Gastroesophageal sphincter (tissue), 4 donors: ENCODE measurements at regions not wholly inside any gene's neighbourhood (a gene's known extent, or its start where the extent isn't known, plus 50 kb on each side); places are given as distances from the start of the nearest gene placed in this dataset.

Experiments
- ATAC-seq: fragments of 150-250 bp; one replicate; pipeline ENCODE4 v1.9.1; 2016; ENCODE audit warnings: mild to moderate bottlenecking, moderate library complexity
- H3K27ac ChIP-seq, 4 donors: fragments of 200-600 bp; sonication (generic) in 3 of 4; 1 replicate in 3 of 4; 2 replicates in 1 of 4; pipeline ENCODE4 v1.5.1; 2016 to 2019
- H3K27me3 ChIP-seq: fragments of 200-600 bp; sonication (generic); one replicate; pipeline ENCODE4 v1.5.1; 2019
- H3K36me3 ChIP-seq, 2 donors: fragments of 200-600 bp; sonication (generic); one replicate each; pipeline ENCODE4 v1.5.1; 2019; ENCODE audit warnings: control low read depth in 1 of 2
- H3K4me1 ChIP-seq, 3 donors: fragments of 200-600 bp; sonication (generic); 1 replicate in 2 of 3; 2 replicates in 1 of 3; pipeline ENCODE4 v1.5.1; 2016 to 2019; ENCODE audit warnings: control low read depth in 2 of 3
- H3K4me3 ChIP-seq, 2 donors: fragments of 200-600 bp; sonication (generic); one replicate each; pipeline ENCODE4 v1.5.1; 2019; ENCODE audit warnings: mild to moderate bottlenecking in 1 of 2, moderate library complexity in 1 of 2
- H3K9me3 ChIP-seq, 3 donors: fragments of 200-600 bp; sonication (generic); one replicate each; pipeline ENCODE4 v1.5.1; 2017 to 2019; ENCODE audit warnings: control low read depth in 2 of 3
- EP300 ChIP-seq: sonication (generic); formaldehyde crosslinking; IDR thresholded peaks from one replicate; pipeline ENCODE4 v1.6.1; 2017; ENCODE audit warnings: antibody characterized with exemption, mild to moderate bottlenecking
- POLR2A ChIP-seq, 2 donors: fragments of 450-650 bp; IDR thresholded peaks; one replicate each; pipeline ENCODE4 v1.6.1; 2017; ENCODE audit warnings: antibody characterized with exemption in 2 of 2, mild to moderate bottlenecking in 2 of 2, moderate library complexity in 1 of 2
- POLR2AphosphoS5 ChIP-seq: sonication (generic); formaldehyde crosslinking; IDR thresholded peaks from one replicate; pipeline ENCODE4 v1.6.1; 2017; ENCODE audit warnings: antibody characterized with exemption
- WGBS, 2 donors: methylation state at CpG; one replicate each; pipeline ENCODE4 v1.1.5; 2018; ENCODE audit warnings: low coverage in 1 of 2; 5-methylcytosine and 5-hydroxymethylcytosine counted together
- TF ChIP-seq, protein P1 (sequence below), 4 experiments: fragments of 200-600 bp in 2 of 4; fragments of 450-650 bp in 2 of 4; sonication (generic) in 1 of 4; IDR thresholded peaks; one replicate each; pipeline ENCODE4 v1.5.1; 2017 to 2019; ENCODE audit warnings: antibody characterized with exemption in 4 of 4, mild to moderate bottlenecking in 2 of 4, moderate library complexity in 2 of 4

DNA sequence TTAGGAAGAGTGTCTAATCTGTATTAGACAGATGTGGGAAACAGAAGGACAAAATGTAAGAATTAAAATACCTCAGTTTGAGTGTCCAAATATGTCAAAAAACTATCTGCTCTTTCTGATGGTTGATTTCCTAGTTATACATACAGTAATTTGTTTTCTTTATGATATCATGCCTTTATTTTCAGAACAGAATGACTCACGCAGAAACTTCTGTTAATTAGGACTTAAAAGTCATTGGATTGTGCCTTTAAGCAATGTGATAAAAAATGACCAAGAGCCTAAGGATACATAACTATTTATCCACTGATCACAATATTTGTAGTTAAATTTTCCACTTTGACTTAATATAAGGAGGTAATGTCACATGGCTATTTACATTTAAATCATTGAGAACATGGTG lies 206.7 kb upstream of the PTPRZ1 start:
- no peak overlapping the region for H3K4me3 ChIP-seq
- no peak for ATAC-seq
- peaks cover 0 to 14% (median 0%) of the 10 kb centered on the region in 3 donors for H3K9me3 ChIP-seq
- no peak overlapping the region for H3K27ac ChIP-seq
- H3K36me3 ChIP-seq: no peaks in the 10 kb centered on the region
- H3K4me1 ChIP-seq: no peaks in the 10 kb centered on the region
- WGBS, 2 donors: 85 to 86% methylated on average over 1 of the region's 1 CpG
- TF ChIP-seq, protein P1, sequence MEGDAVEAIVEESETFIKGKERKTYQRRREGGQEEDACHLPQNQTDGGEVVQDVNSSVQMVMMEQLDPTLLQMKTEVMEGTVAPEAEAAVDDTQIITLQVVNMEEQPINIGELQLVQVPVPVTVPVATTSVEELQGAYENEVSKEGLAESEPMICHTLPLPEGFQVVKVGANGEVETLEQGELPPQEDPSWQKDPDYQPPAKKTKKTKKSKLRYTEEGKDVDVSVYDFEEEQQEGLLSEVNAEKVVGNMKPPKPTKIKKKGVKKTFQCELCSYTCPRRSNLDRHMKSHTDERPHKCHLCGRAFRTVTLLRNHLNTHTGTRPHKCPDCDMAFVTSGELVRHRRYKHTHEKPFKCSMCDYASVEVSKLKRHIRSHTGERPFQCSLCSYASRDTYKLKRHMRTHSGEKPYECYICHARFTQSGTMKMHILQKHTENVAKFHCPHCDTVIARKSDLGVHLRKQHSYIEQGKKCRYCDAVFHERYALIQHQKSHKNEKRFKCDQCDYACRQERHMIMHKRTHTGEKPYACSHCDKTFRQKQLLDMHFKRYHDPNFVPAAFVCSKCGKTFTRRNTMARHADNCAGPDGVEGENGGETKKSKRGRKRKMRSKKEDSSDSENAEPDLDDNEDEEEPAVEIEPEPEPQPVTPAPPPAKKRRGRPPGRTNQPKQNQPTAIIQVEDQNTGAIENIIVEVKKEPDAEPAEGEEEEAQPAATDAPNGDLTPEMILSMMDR (IDR thresholded peaks at IDR 0.05): no peak
- TF ChIP-seq POLR2AphosphoS5 (no peak), POLR2A (IDR thresholded peaks at IDR 0.05) (no peak), EP300 (no peak)
- H3K27me3 ChIP-seq: no peaks in the 10 kb centered on the region

DNA sequence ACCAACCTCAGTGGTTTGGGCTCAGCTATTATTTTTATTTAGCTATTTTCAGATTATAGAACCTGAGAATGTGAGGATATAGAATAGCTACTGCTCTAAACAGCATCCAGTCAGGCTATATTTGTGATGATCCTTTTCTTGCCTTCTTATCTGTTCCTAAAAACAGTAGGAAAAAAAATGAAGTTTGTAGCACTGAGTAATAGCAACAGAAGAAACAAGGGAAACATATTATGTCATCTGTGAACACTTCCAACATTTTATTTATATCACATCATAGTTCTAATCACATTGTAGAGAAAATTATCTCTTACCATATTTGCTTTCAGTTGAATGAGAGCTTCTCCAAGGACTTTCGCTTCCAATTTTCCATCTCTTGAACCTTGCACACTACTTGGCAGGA lies 229.6 kb upstream of the PTPRZ1 start:
- WGBS, 2 donors: 43 to 80% methylated on average over 1 of the region's 1 CpG
- H3K36me3 ChIP-seq: no peaks in the 10 kb centered on the region
- no peak overlapping the region for H3K4me3 ChIP-seq
- TF ChIP-seq POLR2A (IDR thresholded peaks at IDR 0.05) (no peak), POLR2AphosphoS5 (no peak), EP300 (no peak)
- TF ChIP-seq, protein P1 (IDR thresholded peaks at IDR 0.05): no peak
- H3K9me3 ChIP-seq: no peaks in the 10 kb centered on the region
- no peak overlapping the region for H3K27ac ChIP-seq
- no peak for ATAC-seq
- H3K27me3 ChIP-seq: no peaks in the 10 kb centered on the region
- no peaks in the 10 kb centered on the region for H3K4me1 ChIP-seq

DNA sequence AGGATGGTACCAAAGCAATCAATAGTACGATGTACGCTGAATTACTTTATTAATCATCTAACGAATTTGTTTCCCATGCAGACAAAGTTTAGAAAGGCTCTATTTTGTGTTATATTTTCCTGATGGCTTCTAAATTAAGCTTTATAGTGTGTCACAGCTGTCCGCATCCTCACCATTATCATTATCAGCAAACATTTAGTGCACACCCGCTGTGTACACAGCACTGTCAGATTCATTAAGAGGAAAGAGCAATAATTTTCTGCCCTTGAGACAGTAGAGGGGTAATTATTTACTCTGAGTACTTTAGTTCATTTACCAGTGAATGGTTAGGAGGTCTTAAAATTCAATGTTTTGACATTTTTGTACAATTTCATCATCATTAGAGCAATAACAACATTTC lies 233.3 kb upstream of the PTPRZ1 start:
- WGBS, 2 donors: 89 to 95% methylated on average over 5 of the region's 5 CpGs
- Histone ChIP-seq H3K27ac (no peak overlapping the region), H3K9me3 (no peaks in the 10 kb centered on the region), H3K4me3 (no peak overlapping the region), H3K36me3 (no peaks in the 10 kb centered on the region), H3K4me1 (no peaks in the 10 kb centered on the region), H3K27me3 (no peaks in the 10 kb centered on the region)
- ATAC-seq: no peak
- TF ChIP-seq EP300 (no peak), POLR2A (IDR thresholded peaks at IDR 0.05) (no peak), POLR2AphosphoS5 (no peak)
- TF ChIP-seq, protein P1 (IDR thresholded peaks at IDR 0.05): no peak

DNA sequence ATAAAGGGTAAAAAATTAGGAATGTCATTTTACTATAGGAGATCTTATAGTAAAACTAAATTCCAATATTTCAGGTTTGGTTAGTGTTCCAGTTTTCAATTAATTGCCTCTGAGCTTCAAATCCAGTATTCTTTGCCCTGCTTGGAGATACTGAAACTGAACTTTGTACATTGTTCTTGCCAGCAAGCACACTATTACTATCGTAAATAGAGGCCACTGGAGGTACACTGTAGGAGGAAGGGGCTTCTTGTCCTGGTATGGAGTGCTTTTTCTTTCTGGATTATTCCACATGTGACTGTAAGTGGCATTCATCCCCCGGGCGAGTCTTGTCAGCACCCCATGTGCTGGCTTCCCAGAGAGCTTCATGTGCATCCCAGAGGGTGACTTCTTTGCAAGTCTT lies 234.7 kb upstream of the PTPRZ1 start:
- Histone ChIP-seq H3K4me3 (no peak overlapping the region), H3K9me3 (no peaks in the 10 kb centered on the region), H3K36me3 (no peaks in the 10 kb centered on the region), H3K27ac (no peak overlapping the region), H3K4me1 (no peaks in the 10 kb centered on the region), H3K27me3 (no peaks in the 10 kb centered on the region)
- WGBS, 2 donors: 92% methylated on average over 3 of the region's 3 CpGs; no CpG with 5 or more reads in 1 of the 2 donors
- TF ChIP-seq, protein P1 (IDR thresholded peaks at IDR 0.05): no peak
- TF ChIP-seq POLR2AphosphoS5 (no peak), POLR2A (IDR thresholded peaks at IDR 0.05) (no peak), EP300 (no peak)
- ATAC-seq: no peak

DNA sequence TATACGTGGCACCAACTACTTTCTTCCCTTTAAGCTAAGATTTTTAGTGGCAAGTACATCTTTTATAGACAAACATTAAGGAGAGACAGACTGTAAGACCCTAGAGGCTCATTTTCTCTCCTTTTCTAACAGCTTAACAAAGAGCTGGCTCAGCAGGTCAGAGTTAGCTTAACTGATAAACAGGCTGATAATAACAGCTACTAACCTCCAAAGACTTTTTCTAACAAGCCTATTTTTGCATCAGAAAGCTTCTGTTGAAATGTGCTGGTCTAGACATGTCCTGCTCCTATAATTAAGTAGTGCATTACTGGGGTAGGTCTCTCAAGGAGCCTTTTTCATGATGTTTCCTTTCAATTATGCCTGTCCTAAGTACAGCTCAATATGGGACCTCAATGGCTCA lies 238.2 kb upstream of the FAM3C start:
- Histone ChIP-seq H3K9me3 (no peaks in the 10 kb centered on the region), H3K4me3 (no peak overlapping the region), H3K36me3 (no peaks in the 10 kb centered on the region), H3K27me3 (no peaks in the 10 kb centered on the region), H3K4me1 (no peaks in the 10 kb centered on the region), H3K27ac (no peak overlapping the region)
- no peak for TF ChIP-seq POLR2A (IDR thresholded peaks at IDR 0.05)
- TF ChIP-seq, protein P1 (IDR thresholded peaks at IDR 0.05): no peak
- no peak for TF ChIP-seq EP300
- no peak for TF ChIP-seq POLR2AphosphoS5
- no peak for ATAC-seq
- 17% methylated on average over 1 of the region's 1 CpG; no CpG with 5 or more reads in 1 of the 2 donors for WGBS, 2 donors
